BLaER1 treated with 17β-estradiol and CSF1 and Interleukin-3, amounts not matched to agents 10 nM and 100 nM (cell line): ENCODE measurements at regions not wholly inside any gene's neighbourhood (a gene's known extent, or its start where the extent isn't known, plus 50 kb on each side); places are given as distances from the start of the nearest gene placed in this dataset.

Experiments used
- H3K27ac ChIP-seq, 11 experiments: shearing (Covaris generic); formaldehyde crosslinking; 2 replicates each; pipeline ENCODE4 v1.8.1; 2022
- H3K27me3 ChIP-seq, 11 experiments: shearing (Covaris generic); formaldehyde crosslinking; 2 replicates each; pipeline ENCODE4 v1.8.1; 2022
- H3K36me3 ChIP-seq, 11 experiments: shearing (Covaris generic); formaldehyde crosslinking; 2 replicates each; pipeline ENCODE4 v1.8.1; 2022
- H3K4me1 ChIP-seq, 10 experiments: shearing (Covaris generic); formaldehyde crosslinking; 2 replicates each; pipeline ENCODE4 v1.8.1; 2022
- H3K4me2 ChIP-seq, 11 experiments: shearing (Covaris generic); formaldehyde crosslinking; 2 replicates each; pipeline ENCODE4 v1.8.1; 2022
- H3K4me3 ChIP-seq, 10 experiments: shearing (Covaris generic); formaldehyde crosslinking; 2 replicates each; pipeline ENCODE4 v1.8.1; 2022
- H3K9ac ChIP-seq, 11 experiments: shearing (Covaris generic); formaldehyde crosslinking; 2 replicates each; pipeline ENCODE4 v1.8.1; 2022
- H3K9me3 ChIP-seq, 11 experiments: shearing (Covaris generic); formaldehyde crosslinking; replicated peaks in 1 of 11; 2 replicates each; pipeline ENCODE4 v1.8.1; 2022
- H4K20me1 ChIP-seq, 11 experiments: shearing (Covaris generic); formaldehyde crosslinking; 2 replicates each; pipeline ENCODE4 v1.8.1; 2022
- Cebpa-rat ChIP-seq, 11 experiments: shearing (Covaris generic); IDR thresholded peaks; 2 replicates each; pipeline ENCODE4 v1.8.1; 2022

DNA sequence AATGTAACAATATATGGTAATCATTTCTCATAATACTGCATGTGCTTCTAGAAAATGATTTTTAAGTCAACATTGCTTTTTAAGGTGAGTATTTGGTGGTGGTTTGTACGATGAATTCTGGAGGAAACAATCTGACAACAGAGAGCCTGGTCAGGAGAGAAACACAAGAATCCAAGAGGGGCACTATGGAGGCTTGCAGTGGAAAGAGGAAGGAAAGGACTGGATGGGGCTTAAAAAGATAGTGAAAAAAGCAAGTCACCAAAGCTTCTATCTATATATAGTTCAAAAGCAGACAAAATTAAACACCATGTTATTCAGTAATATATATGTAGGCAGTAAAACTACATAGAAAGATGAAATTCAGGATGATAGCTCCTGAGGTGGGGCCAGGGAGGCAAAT is 109.4 kb upstream of the SERTAD2 start:
- Histone ChIP-seq H3K4me1 (peaks cover 6 to 40% (median 20%) of the 10 kb centered on the region in 10 experiments; a peak in 19 of 20 replicates), H4K20me1 (no peaks in the 10 kb centered on the region), H3K27me3 (no peaks in the 10 kb centered on the region; a peak in 2 of 22 replicates), H3K9ac (no peak overlapping the region), H3K4me3 (no peak overlapping the region), H3K4me2 (peak overlapping the region in 7 of 11 experiments; percentile 15 to 66 (median 45); a peak in 12 of 22 replicates), H3K27ac (no peak overlapping the region), H3K9me3 (no peaks in the 10 kb centered on the region), H3K36me3 (no peaks in the 10 kb centered on the region)
- no peak for TF ChIP-seq Cebpa-rat (IDR thresholded peaks at IDR 0.05)

DNA sequence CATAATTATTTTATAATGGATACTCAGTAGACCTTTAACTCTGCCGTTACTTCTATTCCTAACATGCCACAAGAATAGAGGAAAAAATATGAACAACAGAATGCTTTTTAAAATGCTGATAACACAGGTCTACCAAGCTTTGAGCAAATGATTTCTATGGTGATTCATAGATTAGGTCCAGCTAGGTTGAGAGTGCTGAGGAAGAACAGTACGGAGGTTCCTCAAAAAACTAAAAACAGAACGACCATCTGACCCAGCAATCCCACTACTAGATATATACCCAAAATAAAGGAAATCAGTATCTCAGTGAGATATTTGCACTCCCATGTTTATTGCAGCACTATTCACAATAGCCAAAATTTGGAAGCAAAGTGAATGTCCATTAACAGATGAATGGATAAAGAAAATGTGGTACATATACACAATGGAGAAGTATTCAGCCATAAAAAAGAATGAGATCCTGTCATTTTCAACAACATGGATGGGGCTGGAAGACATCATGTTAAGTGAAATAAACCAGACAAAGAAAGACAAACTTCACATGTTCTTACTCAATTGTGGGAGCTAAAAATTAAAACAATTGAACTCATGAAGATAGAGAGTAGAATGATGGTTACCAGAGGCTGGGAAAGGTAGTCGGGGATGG is 111.6 kb upstream of the SERTAD2 start:
- Histone ChIP-seq H3K27me3 (no peaks in the 10 kb centered on the region; a peak in 3 of 22 replicates), H3K4me1 (peaks cover 21 to 54% (median 35%) of the 10 kb centered on the region in 10 experiments), H3K9ac (no peak overlapping the region), H3K27ac (no peak overlapping the region), H3K36me3 (no peaks in the 10 kb centered on the region), H3K4me3 (no peak overlapping the region), H3K4me2 (peak overlapping the region in 2 of 11 experiments; percentile 20 to 40; a peak in 3 of 22 replicates), H3K9me3 (no peaks in the 10 kb centered on the region), H4K20me1 (no peaks in the 10 kb centered on the region)
- TF ChIP-seq Cebpa-rat (IDR thresholded peaks at IDR 0.05): no peak

DNA sequence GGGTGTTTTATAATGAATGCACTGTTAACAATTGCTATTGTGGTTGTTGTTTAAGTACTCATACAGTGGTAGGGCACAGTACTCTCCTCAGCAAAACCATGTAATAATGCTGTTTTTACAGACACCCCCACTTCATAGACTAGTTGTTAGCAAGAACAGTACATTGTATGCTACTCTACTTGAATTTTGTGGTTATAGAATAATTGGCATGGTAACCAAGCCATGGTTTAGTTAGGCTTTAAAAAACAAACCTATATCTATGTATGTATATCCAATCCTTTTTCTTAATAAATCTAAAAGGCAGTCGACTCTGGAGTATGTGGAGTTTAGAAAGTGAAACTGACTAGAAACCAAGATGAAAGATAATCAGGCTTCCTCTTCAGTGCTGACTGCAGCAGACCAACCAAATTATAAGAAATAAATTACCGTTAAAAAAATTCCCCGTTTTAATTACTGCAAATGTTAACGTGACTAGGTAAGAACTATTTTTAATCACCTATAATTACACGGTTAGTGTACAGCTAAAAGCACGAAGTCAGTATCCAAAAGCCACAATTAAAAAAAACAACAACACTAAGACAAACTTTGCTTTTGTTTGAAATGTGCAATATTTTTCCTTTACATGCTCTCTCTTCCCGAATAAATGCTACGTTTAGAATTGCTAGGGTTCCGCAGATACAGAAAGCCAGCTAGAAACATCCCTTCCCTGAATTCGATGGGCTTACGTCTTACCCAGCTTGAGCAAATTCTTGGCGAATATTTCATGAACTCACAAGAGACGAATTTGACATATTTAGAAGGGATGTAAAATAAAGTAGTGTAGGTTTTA is 113.3 kb upstream of the SERTAD2 start:
- H3K36me3 ChIP-seq: no peaks in the 10 kb centered on the region
- peaks cover 21 to 54% (median 35%) of the 10 kb centered on the region in 10 experiments for H3K4me1 ChIP-seq
- H3K4me3 ChIP-seq: peak overlapping the region; percentile 69 to 81 (median 76)
- no peaks in the 10 kb centered on the region for H4K20me1 ChIP-seq
- 0 out of 22 replicates have a peak, but pooled peaks cover 0 to 3% (median 0%) of the 10 kb centered on the region in 11 experiments for H3K9me3 ChIP-seq
- H3K4me2 ChIP-seq: peak overlapping the region; percentile 86 to 98 (median 95)
- H3K27ac ChIP-seq: peak overlapping the region in 10 of 11 experiments; percentile 55 to 82 (median 76); a peak in 18 of 22 replicates
- H3K9ac ChIP-seq: peak overlapping the region; percentile 75 to 88 (median 82)
- TF ChIP-seq Cebpa-rat (IDR thresholded peaks at IDR 0.05): no peak
- no peaks in the 10 kb centered on the region; a peak in 3 of 22 replicates for H3K27me3 ChIP-seq

DNA sequence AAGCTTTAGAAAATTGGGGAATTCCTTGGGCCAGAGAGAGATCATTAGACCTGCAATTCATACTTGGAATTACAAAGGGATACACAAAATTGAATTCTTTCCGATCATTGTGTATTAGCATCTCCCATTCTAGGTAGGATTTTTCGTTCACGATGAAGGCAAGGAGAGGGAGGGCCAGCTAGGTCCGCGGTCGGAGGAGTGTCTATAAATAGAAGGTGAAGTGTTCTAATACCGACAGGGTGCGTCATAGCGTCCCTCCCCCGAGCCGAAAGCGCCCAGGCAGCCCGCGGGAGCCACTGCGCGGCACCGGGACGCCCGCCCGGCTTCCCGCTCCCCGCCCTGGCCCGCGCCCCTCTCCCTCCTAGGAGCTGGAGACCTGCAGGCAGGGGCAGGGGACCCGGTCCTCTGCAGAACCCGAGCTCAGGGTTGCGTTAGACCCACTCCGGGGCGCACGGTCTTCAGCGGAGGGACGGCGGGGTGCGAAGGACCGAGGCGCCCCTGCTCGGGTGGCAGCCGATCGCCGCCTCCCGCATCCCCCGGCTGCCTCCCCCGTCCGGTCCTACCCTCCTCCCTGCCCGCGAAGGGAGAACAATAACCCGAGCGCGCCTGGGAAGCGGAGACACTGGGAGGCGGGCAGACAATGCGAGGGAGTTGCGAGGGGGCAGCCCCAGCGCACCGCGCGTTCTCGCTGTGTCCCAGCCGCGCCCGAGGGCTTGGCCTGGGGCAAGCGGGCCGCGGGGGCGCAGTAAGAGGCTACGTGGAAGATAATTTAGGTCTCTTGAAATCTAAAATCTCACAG is 114.2 kb upstream of the SERTAD2 start:
- Histone ChIP-seq H3K4me1 (peaks cover 21 to 49% (median 34%) of the 10 kb centered on the region in 10 experiments), H3K9me3 (0 out of 22 replicates have a peak, but pooled peaks cover 0 to 3% (median 0%) of the 10 kb centered on the region in 11 experiments), H3K36me3 (no peaks in the 10 kb centered on the region), H3K9ac (peak overlapping the region; percentile 75 to 88 (median 82)), H3K4me3 (peak overlapping the region; percentile 69 to 81 (median 76)), H4K20me1 (no peaks in the 10 kb centered on the region), H3K4me2 (peak overlapping the region; percentile 86 to 98 (median 95)), H3K27ac (peak overlapping the region; percentile 52 to 82 (median 76)), H3K27me3 (no peaks in the 10 kb centered on the region; a peak in 3 of 22 replicates)
- TF ChIP-seq Cebpa-rat (IDR thresholded peaks at IDR 0.05): no peak

DNA sequence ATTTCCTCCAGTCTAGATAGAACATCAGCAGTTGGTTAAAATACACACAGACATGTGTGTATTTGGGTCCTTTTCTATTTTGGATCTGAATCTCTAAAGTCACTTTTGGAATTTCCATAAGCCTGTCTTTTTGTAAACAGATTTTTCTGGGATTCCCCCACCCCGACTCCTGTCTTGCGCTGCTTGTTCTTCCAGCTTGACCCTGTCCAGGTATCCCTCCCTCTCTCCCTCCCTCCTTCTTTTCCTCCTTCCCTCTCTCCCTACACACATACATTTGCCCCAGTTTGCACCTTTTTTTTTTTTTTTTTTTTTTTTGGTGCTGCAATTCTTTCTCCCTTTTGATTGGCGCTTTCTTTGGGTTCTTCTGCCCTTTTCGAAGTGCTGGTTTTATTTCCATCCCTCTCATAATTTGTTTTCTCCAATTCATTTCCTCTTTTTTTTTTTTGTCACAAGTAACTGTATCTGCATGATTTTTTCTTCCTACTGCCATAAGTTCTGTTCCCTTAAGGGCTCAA is 114.8 kb upstream of the SERTAD2 start:
- H3K9ac ChIP-seq: peak overlapping the region; percentile 75 to 88 (median 82)
- peak overlapping the region; percentile 86 to 98 (median 95) for H3K4me2 ChIP-seq
- no peaks in the 10 kb centered on the region; a peak in 3 of 22 replicates for H3K27me3 ChIP-seq
- peak overlapping the region; percentile 52 to 82 (median 76) for H3K27ac ChIP-seq
- H3K4me1 ChIP-seq: peaks cover 21 to 43% (median 30%) of the 10 kb centered on the region in 10 experiments
- peak overlapping the region; percentile 69 to 81 (median 76) for H3K4me3 ChIP-seq
- no peaks in the 10 kb centered on the region for H4K20me1 ChIP-seq
- no peaks in the 10 kb centered on the region for H3K36me3 ChIP-seq
- no peak for TF ChIP-seq Cebpa-rat (IDR thresholded peaks at IDR 0.05)
- peaks cover 0 to 3% (median 0%) of the 10 kb centered on the region in 11 experiments; a peak in 1 of 22 replicates for H3K9me3 ChIP-seq

DNA sequence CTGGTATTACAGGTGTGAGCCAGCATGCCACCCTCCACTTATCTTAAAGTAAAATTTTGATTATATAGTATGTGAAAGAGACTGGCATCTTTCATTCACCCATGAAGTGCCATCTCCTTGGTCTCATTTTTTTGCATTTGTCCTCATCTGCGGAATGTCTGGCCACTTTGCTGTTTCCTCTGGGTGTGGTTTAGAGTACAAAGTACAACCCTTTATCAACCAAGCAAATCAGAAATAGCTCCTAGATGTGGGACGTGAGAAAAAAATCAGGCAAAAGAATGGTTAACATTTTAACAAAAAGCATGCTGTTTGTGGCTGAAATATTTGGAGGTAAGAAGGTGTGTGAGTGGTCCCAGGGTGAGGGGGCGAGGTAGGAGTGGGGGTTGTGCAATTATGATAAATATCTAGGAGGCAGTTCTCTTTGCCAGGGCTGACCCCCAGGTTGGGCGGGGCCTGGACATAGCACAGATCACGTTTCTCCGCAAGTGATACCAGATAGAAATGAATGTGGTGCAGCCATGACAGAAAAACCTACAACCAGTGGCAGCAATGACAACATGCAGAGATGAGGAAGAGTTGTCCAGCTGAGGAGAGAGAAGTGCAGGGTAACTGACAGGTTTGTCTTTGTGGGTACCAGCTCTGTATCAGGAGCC is 115.8 kb upstream of the SERTAD2 start:
- Histone ChIP-seq H4K20me1 (no peaks in the 10 kb centered on the region), H3K27me3 (no peaks in the 10 kb centered on the region; a peak in 3 of 22 replicates), H3K4me3 (no peak overlapping the region), H3K4me2 (peak overlapping the region; percentile 86 to 98 (median 95); a peak in 17 of 22 replicates), H3K9ac (no peak overlapping the region), H3K36me3 (no peaks in the 10 kb centered on the region), H3K4me1 (peaks cover 21 to 38% (median 29%) of the 10 kb centered on the region in 10 experiments), H3K27ac (no peak overlapping the region), H3K9me3 (peaks cover 0 to 5% (median under 1%) of the 10 kb centered on the region in 11 experiments; a peak in 9 of 22 replicates)
- TF ChIP-seq Cebpa-rat (IDR thresholded peaks at IDR 0.05): no peak

DNA sequence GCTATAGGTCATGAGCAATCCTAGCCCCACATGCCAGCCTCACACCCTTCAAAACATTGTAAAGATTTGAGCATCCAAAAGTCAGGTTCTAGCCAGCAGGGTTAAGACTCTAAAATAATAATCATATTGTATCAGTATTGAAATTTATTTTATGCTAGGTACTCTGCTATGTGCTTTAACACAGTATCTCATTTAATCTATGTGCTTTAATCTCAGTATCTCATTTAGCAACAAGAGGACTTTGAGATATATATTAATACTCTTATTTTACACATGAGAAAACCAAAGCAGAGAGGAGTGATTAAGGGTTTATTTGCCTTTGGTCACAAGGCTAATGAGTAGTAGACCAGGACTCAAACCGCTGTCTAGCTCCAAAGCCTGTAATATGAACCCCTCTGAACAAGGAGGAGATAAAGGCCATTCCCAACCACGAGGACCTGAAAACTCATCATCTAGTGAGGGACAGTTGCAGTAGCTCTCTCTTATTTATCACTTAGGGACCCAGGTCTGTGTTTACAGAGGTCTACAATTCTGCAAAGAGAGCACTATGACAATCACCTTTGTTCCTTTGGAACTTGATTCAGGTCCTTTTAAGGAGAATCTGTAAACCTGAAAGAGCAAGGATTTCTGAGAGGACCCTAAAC is 116.5 kb upstream of the SERTAD2 start:
- Histone ChIP-seq H3K9ac (no peak overlapping the region), H3K4me1 (peaks cover 21 to 31% (median 29%) of the 10 kb centered on the region in 10 experiments), H3K36me3 (no peaks in the 10 kb centered on the region), H3K4me3 (no peak overlapping the region), H4K20me1 (no peaks in the 10 kb centered on the region), H3K4me2 (no peak overlapping the region), H3K9me3 (peaks cover 4 to 11% (median 8%) of the 10 kb centered on the region in 11 experiments), H3K27me3 (no peaks in the 10 kb centered on the region; a peak in 3 of 22 replicates), H3K27ac (no peak overlapping the region)
- TF ChIP-seq Cebpa-rat (IDR thresholded peaks at IDR 0.05): no peak
